AG08395 (cell line): ENCODE measurements at regions not wholly inside any gene's neighbourhood (a gene's known extent, or its start where the extent isn't known, plus 50 kb on each side); places are given as distances from the start of the nearest gene placed in this dataset.
A peak's percentile ranks its signal among the peaks of the same experiment; 100 is the strongest.

Source experiments
- DNase-seq: peaks from one replicate; pipeline ENCODE4 v3.0.0; 2012; ENCODE audit warnings: mixed read lengths, low spot score

DNA sequence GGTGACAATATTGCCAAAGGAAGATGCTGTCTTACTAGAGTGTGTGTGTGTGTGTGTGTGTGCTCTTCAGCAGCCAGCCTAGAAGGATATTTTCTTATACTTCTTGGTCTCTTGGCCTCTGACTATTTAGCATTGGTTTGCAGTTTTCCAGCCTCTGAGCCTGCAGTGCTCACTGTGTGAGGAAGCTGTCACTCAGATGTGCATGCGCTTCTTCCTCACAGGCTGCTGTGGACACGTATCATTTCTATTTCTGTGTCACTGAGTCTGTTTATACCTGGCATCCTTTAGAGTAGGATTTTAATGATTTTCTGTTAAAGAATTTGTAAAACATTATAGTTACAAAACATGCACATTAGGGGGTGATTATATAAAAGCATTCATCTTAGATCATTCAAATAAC is 83.3 kb downstream of the ALDH8A1 start:
- no peak for DNase-seq

DNA sequence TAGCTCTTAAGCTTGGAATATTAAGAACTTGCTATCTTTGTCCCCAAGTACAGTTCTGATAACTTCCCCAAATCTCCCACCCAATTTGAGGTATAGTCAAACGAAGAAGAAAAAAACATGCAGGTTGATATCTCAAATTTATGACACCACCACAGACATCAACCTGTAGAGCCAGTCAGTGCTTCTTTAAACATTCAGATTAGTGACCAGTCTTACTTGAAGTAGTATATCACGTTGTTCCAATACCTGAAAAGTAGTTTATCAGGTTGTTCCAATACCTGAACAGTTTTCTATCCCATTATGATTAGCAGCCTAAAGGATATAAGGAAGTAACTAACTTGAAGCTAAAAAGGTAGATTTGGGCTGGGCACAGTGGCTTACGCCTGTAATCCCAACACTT is 85.3 kb downstream of the ALDH8A1 start:
- no peak for DNase-seq

DNA sequence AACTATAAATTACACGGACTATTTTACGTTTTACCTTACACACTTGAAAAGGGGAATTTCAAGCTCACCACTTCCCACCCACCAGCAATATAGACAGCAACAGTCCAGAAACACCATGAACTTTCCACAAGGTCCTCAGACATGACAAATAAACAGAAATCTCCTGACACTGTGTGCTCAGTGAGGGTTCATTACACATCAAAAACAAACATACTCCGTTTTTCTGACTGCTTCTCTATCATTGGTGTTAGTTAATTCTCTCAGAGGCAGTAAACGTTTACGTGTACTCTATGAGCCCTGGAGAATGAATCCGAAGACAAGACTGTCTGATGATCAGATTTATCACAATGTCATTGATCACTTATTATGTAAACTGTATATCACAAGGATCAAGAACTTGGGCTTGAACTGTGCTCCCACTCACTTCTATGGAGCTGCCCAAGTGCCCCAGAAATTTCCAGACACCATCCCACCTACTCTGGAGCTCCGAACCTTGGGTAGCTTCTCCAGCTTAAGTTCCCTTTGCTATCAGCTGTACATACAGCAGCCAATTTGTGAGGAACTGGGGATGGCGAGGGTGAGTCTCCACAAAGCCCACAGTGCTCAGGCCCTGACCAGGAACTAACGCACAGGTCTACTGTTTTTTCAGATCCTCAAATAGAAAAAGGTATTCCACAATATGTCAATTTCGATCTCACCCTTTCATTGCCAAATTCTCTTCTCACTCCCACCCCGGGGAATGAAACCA is 86.0 kb downstream of the ALDH8A1 start:
- DNase-seq = no peak

DNA sequence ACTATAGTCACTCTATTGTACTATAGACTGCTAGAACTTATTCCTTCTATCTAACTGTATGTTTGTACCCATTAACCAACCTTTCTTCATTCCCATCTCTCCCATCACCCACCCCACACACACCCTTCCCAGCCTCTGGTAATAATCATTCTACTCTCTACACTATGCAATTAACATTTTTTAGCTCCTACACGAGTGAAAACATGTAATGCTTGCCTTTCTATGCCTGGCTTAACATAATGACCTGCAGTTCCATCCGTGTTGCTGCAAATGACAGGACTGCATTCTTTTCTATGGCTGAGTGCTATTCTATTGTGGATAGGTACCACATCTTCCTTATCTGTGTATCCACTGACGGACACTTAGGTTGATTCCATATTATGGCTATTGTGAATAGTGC is 95.5 kb downstream of the ALDH8A1 start:
- no peak for DNase-seq

DNA sequence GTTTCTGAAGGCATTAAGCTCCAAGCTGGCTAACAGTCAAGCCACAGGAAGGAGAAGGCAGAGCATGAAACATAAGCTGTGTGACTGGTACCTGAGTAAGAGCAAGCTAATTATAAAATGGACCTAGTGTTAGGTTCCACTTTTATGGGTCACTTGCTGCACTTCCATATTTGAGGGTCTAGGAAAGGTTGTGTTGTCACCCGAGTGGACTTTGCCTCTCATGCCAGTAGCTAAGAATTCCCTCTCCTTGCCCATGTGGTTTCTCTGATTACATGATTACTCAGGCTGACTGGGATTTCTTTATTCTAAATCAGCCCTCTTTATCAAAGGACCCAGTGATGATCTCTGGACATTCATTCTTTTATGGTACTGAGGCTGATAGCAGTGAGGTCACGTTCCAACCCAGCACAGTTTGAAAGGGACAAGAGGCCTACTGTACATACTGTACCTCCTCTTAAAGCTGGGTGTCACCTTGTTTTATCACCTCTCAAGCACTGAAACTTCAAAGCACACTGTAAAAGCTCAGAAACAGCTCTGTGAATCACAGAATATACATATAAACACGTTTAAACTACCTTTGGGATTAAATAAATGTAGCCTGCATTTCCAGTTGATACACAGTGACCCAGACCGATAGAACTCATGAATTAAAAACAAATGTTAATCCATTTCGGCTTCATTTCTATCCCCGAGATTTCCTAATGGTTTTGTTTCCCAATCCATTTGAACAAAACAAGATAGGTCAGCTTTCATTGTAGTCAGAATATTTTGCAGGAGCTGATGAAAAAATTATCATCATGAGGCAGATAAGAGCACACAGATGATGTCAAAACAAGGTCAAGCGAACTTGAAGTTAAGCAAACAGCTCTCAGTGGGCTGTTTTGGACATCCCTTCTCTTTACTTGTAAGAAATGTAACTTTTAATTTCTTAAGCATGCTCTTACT is 96.5 kb downstream of the ALDH8A1 start:
- DNase-seq = peak; percentile 48

DNA sequence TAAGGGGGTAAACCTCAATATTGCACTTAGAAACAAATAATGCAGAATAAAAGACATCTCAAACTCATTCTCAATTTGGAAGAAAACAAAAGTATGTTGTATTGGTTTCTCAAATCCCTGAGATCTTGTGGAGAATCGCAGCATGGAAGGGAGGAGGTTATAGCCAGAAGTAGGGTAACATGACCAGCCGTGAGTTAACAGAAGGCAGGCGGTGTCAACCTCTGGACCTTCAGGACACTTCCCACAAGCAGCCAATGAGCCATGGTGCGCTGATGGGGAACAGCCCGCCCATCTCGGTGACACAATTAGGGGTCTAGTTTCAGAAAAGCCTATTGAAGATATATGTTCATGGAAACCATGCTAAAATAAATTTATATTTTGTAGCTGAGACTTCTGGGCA is 98.4 kb downstream of the ALDH8A1 start:
- DNase-seq = no peak

DNA sequence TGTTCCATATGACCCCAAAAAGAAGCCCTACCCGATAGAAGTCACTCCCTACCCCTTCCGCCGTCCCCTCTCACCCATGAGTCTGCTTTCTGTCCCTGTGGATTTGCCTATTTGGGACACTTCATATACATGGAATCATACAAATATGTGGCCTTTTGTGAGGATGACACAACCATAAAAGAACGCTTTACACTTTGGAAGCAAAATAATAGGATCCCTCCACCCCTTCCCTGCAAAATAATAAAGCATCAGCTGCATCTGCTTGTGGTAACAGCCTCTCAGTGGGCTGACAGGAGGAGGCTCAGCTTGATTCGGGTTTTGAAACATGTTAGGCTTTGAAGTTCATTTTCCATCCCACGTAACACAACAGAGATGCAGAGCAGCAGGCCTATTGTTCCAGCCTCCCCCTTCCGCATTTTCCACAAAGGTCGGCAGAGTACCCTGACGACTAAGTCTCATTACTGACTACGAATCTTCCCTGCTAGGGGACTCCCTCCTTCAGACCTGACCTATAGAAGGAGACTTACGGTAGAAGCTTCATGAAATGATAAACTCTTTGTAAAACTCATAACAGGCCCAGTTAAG is 99.1 kb downstream of the ALDH8A1 start:
- DNase-seq = peak; percentile 6

DNA sequence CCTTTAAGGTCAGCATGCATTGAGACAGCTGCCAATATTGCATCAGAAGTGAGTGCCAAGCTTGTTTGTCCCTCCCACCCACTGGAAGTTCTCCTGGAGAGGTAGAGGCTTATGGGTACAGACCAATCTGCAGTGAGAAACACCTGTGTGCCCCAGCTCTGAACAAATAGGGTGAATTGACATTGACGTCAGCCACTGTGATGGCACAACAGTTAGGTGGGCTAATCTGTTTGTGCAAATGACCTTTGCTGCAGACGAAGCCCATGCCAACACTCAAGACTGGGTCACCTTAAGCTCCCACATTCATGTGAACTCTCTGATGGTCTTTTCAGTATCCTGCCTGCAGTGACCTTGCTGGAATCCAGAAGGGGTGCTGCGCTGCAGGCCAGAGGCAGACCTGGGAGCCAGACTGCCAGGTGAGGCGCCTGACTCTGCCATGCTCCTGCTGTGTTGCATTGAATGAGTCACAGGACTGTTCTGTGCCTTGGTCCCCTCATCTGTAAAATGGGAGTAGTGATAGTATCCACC is 99.9 kb downstream of the ALDH8A1 start:
- DNase-seq = no peak

DNA sequence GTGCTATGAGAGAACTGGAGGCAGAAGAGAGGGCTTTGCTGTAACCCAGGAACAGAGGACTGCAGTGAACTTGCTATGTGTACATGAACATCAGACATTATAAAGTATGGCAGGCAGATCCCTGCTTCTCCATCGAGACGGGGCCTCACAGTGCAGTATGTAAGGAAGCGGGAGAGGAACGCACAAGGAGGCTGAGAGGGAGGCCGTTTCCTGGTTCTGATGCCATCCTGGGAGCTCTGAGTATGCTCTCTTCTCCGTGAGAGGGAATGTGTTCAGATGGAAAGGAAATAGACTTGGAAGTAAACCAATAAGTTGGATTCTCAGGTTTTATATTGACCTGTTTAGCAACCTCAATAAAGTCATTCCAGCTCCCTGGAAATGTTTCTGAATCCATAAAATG is 101.8 kb downstream of the ALDH8A1 start:
- no peak for DNase-seq

DNA sequence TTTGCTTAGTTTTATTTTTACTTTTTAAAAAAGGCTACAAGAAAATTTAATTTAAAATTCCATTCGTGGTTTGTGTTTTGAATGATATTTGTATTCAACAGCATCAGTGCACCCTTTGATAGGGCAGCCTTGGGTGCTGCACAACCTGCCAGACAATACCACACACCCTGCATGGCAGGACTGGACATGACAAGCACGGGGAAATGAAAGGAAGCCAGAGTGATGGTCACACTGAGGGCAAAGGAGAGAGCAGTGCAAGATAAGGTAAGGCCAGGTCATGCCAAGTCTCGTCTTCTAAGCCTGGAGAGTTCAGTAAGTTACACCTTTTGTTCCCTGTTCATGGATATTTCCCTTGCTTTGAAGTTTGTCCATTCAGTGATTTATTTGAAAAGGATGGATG is 103.0 kb downstream of the ALDH8A1 start:
- no peak for DNase-seq

DNA sequence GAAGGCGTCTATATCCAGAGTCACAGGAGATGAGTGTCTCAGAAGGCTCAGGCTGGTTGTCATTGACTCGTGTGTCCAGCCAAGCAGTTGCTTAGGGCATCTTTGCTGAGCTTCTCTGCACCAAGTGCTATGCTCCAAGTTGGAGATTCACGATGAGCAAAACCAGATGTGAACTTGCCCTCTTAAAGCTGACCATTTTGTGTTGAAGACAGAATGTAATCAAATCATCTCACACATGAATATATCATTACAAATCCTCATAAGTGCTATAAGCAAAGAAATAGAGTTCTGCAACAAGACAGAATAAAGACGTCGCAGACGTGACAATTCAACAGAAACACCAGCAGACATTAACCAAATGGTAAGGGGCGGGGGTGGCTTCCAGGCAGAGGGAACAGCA is 103.9 kb downstream of the ALDH8A1 start:
- DNase-seq = no peak

DNA sequence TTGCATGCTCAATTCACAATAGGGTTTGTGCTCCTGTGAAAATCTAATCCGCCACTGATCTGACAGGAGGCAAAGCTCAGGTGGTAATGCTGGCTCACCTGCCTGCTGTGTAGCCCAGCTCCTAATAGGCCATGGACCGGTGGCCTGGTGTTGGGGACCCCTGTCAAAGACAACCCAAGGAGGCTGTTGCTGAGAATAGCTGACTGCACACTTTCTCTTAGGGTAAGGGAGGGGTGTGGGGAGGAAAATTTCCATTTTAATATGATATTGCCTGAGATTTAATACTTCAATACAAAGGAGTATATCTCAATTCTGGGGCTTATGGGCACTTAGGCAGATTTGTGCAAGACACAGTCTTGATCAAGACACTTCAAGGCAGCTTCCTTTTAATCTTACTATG is 105.8 kb downstream of the ALDH8A1 start:
- DNase-seq = no peak

DNA sequence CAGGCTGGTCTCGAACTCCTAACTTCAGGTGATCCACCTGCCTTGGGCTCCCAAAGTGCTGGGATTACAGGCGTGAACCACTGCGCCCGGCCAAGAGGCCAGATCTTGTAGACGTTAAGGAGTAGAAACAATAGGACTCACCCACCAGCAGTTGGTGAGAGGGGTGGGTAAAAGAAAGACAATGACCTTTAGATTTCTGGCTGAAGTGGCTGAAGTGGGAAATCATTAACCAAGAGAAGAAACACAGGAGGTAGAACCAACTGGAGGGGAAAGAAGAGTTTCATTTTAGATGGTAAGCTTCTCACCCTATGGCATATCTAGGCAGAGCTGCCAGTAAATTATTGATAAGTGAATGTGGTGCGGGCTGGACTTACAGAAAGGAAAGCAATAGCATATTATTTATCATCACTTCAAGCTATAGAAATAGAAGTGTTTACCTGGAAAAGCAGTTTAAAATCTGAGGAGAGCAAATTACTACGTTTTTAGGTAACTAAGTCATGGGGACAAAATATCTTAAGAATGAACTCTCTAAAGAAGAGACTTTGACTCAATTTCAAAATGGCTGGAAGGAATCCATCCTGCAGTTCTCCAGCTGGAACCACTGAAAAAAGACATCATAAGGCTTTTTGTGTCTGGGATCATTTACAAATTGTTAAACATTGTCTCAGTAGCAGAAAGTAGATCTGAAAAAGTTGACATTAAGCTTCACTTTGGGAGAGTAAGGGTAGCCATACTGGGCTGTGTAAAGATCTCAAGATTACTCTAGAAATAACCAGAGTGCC is 109.6 kb downstream of the ALDH8A1 start:
- no peak for DNase-seq

DNA sequence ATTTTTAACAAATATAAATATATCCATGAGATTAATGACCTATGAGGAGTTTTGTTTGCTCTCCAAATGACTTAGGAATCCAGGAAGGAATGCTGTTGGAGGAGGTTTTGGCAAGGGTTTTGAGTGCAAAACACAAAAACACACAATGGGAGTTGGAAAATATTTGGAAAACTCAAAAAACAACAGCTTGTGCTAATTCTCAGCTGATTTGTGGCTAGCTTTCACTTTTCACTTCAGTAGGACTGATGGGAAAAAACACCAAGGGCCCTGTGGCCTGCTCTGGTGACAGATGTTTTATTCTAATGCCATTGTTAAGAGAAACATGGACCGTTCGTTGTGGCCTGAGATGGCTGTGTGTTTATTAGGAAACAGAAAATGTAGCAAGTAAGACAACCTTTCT is 113.9 kb downstream of the ALDH8A1 start:
- peak; percentile 25 for DNase-seq

DNA sequence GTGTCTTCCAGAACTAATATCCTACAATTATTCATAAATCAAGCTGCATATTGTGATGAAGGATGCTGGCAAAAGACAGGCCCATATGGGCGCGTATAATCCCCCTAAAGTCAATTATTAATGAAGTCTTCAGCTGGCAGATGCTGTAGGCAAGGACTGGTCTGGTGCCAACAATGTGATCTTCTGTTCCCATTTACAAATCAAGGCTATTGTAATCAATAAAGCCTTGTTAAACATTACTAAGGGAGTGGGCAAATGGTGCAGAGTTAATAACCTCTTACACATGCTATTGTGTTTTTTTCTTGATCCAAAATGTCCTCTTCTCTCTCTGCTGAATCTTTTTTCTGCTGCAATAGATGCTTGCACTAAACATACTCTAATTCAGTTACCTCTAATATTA is 119.0 kb downstream of the ALDH8A1 start:
- no peak for DNase-seq

DNA sequence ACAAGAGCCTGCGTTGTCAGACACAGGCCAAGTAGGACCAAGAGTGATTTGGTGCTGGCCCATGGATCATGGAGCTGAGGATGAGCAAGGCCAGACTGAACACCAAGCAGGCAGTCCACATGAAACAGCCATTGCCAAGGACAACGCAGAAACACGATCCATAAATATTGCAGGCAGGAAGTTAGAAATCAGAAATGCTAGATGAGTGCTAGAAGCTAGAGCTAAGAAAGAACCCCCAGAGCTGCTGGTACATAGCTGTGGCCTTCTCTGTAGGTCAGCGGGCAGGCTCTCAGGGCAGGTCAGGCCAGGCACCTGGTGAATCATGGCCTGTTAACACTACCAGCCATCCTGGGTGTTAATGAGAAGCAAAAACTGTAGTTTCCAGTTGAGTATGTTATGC is 119.7 kb downstream of the ALDH8A1 start:
- DNase-seq = no peak

DNA sequence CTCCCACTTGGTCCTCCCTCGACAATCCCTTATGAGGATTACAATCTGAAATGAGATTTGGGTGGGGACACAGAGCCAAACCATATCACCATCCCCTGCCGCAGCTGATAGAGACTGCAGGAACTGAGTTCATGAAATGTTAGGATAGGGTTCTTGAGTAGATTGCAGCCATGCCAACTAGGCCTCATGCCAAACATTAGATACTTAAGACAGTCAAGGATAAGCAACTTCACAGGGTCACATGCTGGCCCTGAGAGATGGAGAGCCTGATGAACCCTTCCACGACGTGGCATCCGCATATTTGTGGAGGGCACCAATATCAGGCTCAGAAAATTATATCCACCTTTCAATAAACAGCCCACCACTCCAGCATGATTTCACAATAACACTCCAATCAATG is 121.3 kb downstream of the ALDH8A1 start:
- no peak for DNase-seq

DNA sequence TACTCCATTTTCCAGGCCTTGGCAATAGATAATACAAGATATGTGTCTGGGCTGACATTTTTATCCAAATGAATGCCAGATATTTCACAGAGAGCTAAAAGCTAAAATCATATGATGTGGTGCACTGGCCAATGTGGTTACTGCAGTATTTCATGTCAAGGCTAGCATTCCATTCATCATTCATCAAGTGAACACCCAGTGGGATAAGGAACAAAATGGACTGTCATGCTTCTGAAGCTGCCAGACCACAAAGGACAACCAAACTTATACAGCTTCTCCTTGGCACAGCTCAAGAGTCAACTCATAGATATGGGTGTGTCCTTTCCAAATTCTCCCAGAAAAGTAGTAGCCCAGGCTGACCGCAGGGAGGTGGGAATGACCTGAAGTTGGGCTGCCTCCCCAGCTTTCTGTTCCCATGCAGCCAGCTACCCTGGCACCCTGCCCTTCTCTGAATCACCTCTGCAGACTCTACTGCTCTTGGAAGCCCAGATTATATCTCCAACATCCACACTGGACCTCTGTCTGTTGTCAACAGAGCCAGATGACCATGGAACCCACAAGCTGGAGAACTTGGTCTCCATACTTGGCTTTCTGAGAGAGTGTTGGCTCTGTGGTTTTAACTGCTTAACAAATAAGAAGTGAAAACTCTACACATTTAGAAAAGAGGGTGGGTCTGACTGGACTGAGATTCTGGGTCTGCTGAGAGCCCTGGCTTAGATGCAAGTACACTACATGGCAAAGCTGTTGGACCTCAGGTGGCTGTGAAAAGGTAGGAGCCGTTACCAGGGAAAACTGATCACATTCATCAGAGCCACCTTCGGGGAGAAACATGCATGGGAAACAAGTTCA is 122.8 kb downstream of the ALDH8A1 start:
- DNase-seq = peak; percentile 95

DNA sequence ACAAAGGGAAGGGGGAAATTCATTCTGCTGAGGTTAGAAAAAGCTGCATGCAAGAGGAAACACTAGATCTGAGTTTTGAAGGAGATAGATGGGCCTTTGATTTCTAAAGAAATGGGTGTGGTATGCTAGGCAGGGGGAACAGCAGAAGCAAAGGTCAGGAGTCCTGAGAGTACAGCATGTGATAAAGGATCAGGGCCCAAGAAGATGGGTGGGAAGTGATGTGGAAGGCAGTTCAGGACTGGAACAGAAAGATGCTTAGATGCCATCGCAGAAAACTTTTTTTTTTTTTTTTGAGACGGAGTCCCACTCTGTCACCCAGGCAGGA is 126.2 kb downstream of the ALDH8A1 start:
- DNase-seq = no peak

DNA sequence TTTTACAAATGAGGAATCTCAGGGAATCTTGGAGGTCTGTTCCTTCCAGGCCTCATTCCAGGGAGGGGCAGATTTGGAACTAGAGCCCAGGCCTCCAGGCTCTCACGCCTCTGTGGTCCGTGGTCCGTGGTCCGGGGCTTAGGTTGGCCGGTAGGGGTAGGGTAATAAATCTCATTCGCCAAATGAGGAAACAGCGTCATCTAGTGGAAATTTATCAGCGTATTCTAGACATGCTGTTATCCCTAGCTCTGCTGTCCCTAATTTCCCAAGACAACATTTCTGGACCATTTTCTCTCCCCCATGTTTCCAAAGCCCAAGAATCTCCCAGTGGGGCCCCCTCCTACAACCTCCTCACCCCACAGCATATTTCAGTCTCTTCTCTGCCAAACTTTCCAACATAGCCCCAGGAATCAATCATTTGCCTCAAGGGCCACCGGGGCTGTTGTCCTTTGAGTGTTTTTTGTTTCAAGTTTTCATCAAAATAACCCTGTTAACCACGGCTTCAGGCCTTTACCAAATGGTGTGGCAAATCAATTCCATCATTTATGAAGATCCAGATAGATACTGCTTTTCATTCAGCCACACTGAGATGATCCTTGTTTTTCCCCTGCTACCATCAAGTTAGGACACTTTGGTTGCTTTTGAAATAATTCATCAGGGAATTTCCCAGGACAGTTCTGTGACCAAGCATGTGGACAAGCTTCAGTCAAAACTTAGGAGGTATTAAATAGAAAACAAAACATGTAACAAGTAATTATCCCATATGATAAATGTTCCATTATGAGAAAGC is 126.8 kb downstream of the ALDH8A1 start:
- DNase-seq = peak; percentile 81
